Lower lobe of right lung (tissue), 2 donors: ENCODE measurements at regions not wholly inside any gene's neighbourhood (a gene's known extent, or its start where the extent isn't known, plus 50 kb on each side); places are given as distances from the start of the nearest gene placed in this dataset.
"Not testable (repeated sequence)": the region's sequence is repeated elsewhere in the genome, so short reads cannot be mapped to it uniquely, and the experiment has no call there.

Source experiments
- ATAC-seq, 2 donors: fragments of 200-7000 bp; cut with Tn5 transposase; one replicate each; pipeline ENCODE4 v1.9.1; 2020 to 2022; ENCODE audit warnings: mild to moderate bottlenecking in 2 of 2, moderate library complexity in 2 of 2
- DNase-seq: peaks from one replicate; pipeline ENCODE4 v3.0.0-alpha.2; 2020
- H3K27ac ChIP-seq: fragments of 200-600 bp; one replicate; pipeline ENCODE4 v1.8.0; 2022
- H3K27me3 ChIP-seq: fragments of 200-600 bp; one replicate; pipeline ENCODE4 v1.8.0; 2022; ENCODE audit warnings: low read depth
- H3K36me3 ChIP-seq: fragments of 200-600 bp; one replicate; pipeline ENCODE4 v1.8.0; 2022; ENCODE audit warnings: mild to moderate bottlenecking
- H3K4me1 ChIP-seq: fragments of 200-600 bp; one replicate; pipeline ENCODE4 v1.8.0; 2022
- H3K4me3 ChIP-seq: fragments of 200-600 bp; one replicate; pipeline ENCODE4 v1.8.0; 2022; ENCODE audit warnings: mild to moderate bottlenecking
- H3K9me3 ChIP-seq: fragments of 200-600 bp; one replicate; pipeline ENCODE4 v1.8.0; 2022
- intact Hi-C: fragments of 100-400 bp; cut with DNase I; formaldehyde crosslinking; loops from one replicate; pipeline ENCODE4 v1.11.0; 2022
- TF ChIP-seq, protein P1 (sequence below): fragments of 200-600 bp; IDR thresholded peaks from one replicate; pipeline ENCODE4 v1.8.0; 2022; ENCODE audit warnings: antibody characterized with exemption, mild to moderate bottlenecking
- donor health status: DM: no; HTN: yes; CAD: no; lungs with severe emphysema.

DNA sequence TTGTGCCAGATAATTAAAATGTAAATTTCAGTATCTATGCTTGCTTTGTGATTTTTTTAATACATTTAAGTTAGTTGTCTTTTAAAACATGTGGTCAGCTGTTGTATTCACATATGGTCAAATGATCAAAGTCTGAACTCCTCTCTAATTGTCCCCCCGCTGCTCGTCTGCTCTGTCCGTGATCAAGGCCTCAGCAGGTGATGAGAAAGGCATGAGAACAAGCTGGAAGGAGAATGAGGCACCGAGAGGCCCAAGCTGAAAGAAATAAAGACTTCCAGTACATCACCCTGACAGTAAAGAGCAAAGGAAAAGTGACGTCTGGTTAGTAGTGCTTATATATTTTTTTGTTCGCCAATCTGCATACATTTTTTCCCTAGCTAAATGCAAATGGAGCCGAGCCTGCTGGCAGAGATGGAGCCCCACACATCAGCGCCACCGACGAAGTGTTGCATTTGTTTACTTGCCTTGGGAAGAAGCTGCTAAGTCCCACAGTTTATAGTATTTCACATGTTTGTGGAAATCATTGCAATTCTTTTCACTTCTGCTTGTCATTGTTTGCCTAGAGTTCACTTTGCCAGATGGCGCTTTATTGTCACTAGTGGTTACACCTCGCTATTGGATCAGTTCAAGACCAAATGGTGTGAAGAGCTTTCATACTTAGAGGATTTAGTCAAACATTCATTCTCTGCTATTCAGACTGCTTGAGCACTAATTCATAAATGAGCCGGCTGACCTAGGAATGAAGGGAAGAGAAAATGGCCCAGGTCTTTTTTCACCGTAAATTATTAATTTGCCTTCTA is 181.5 kb downstream of the ZIC3 start:
- H3K36me3 ChIP-seq, result no peaks in the 10 kb centered on the region
- H3K4me1 ChIP-seq, result no peaks in the 10 kb centered on the region
- no peak for ATAC-seq
- intact Hi-C loops, result no loop called here
- no peaks in the 10 kb centered on the region for H3K9me3 ChIP-seq
- H3K27me3 ChIP-seq, result no peaks in the 10 kb centered on the region
- no peak overlapping the region for H3K4me3 ChIP-seq
- no peak for DNase-seq
- TF ChIP-seq, protein P1, sequence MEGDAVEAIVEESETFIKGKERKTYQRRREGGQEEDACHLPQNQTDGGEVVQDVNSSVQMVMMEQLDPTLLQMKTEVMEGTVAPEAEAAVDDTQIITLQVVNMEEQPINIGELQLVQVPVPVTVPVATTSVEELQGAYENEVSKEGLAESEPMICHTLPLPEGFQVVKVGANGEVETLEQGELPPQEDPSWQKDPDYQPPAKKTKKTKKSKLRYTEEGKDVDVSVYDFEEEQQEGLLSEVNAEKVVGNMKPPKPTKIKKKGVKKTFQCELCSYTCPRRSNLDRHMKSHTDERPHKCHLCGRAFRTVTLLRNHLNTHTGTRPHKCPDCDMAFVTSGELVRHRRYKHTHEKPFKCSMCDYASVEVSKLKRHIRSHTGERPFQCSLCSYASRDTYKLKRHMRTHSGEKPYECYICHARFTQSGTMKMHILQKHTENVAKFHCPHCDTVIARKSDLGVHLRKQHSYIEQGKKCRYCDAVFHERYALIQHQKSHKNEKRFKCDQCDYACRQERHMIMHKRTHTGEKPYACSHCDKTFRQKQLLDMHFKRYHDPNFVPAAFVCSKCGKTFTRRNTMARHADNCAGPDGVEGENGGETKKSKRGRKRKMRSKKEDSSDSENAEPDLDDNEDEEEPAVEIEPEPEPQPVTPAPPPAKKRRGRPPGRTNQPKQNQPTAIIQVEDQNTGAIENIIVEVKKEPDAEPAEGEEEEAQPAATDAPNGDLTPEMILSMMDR, result no peak
- no peak overlapping the region for H3K27ac ChIP-seq

DNA sequence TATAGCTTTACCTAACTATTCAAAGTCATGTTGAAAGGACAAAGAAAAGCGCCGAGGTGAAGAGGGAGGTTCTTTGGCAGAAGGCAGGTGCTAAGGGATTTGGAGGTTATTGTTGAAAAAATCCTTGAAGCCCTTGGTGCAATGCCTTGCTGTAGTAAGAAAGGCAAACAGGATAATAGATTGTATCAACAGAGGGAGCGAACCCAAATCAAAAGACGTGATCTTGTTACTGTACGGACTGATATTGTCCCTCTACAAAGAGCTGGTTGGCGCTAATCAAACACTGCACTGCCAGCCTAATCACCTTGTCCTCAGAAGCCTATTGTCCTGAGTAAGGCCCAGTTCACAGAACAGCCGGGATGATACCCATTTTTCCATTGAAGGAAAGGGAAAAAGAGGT is 182.9 kb downstream of the ZIC3 start:
- H3K27ac ChIP-seq, result no peak overlapping the region
- no peaks in the 10 kb centered on the region for H3K27me3 ChIP-seq
- no peaks in the 10 kb centered on the region for H3K4me1 ChIP-seq
- ATAC-seq (no peak), DNase-seq (no peak)
- intact Hi-C loops, result no loop called here
- no peak overlapping the region for H3K4me3 ChIP-seq
- H3K36me3 ChIP-seq, result no peaks in the 10 kb centered on the region
- TF ChIP-seq, protein P1, result no peak
- H3K9me3 ChIP-seq, result no peaks in the 10 kb centered on the region

DNA sequence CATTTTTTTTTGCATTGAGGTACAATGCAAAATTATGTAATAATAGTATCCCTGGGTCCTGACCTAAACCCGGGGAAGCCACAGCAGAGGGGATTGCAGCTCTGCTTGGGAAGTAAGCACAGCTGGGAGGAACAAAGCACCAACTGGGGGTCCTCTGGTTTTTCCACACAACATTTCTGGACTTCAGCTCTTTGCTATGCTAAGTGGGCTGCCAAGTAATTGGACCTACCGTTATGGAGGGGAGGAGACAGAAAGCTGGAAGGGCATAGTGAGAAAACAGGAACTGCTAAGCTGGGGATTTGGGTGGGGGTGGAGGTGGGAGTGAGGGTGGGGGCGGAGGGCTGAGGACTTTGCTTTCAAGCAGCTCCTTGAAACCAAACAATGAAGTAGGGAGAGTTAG is 183.3 kb downstream of the ZIC3 start:
- TF ChIP-seq, protein P1, result no peak
- Histone ChIP-seq H3K4me1 (no peaks in the 10 kb centered on the region), H3K27ac (no peak overlapping the region), H3K4me3 (no peak overlapping the region), H3K36me3 (no peaks in the 10 kb centered on the region), H3K27me3 (no peaks in the 10 kb centered on the region), H3K9me3 (no peaks in the 10 kb centered on the region)
- ATAC-seq, result no peak
- DNase-seq, result no peak
- intact Hi-C loops, result no loop called here

DNA sequence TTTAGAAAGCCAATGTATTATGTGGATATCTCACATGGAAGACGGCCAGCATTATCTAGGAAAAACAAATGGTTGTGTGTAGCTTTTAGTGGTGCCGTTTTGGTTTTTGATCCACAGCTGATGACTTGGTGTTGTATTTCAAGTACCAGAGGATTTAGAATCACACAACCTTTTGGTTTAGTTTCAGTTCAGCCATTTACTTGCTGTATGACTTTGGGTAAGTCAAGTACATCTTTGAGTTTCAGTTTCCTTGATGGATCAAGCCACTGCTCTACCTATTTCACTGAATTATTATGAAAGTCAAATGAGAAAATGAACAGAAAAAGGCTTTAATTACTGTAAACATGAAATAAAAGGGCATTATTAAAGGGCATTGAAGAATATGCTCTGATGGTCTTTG is 205.6 kb downstream of the ZIC3 start:
- no peak for ATAC-seq
- intact Hi-C loops, result no loop called here
- no peaks in the 10 kb centered on the region for H3K4me1 ChIP-seq
- no peaks in the 10 kb centered on the region for H3K36me3 ChIP-seq
- H3K27me3 ChIP-seq, result no peaks in the 10 kb centered on the region
- no peak for DNase-seq
- H3K4me3 ChIP-seq, result no peak overlapping the region
- TF ChIP-seq, protein P1, result no peak
- H3K27ac ChIP-seq, result no peak overlapping the region
- H3K9me3 ChIP-seq, result no peaks in the 10 kb centered on the region

GRCh38 chrX:137792214-137792613 is 226.3 kb downstream of the ZIC3 start:
- no peak for ATAC-seq
- Histone ChIP-seq H3K27ac (no peak overlapping the region), H3K4me3 (no peak overlapping the region), H3K4me1 (no peaks in the 10 kb centered on the region), H3K36me3 (no peaks in the 10 kb centered on the region), H3K9me3 (no peaks in the 10 kb centered on the region), H3K27me3 (no peaks in the 10 kb centered on the region)
- intact Hi-C loops, result no loop called here
- DNase-seq, result no peak
- TF ChIP-seq, protein P1, result no peak

GRCh38 chrX:137797926-137798325 is 232.0 kb downstream of the ZIC3 start:
- intact Hi-C loops, H3K4me1 ChIP-seq, H3K27ac ChIP-seq, H3K9me3 ChIP-seq, H3K27me3 ChIP-seq, H3K4me3 ChIP-seq, DNase-seq, ATAC-seq, H3K36me3 ChIP-seq: not testable (repeated sequence)
